Right atrium auricular region (tissue), 2 donors: ENCODE measurements at regions not wholly inside any gene's neighbourhood (a gene's known extent, or its start where the extent isn't known, plus 50 kb on each side); places are given as distances from the start of the nearest gene placed in this dataset.
"Not testable (repeated sequence)": the region's sequence is repeated elsewhere in the genome, so short reads cannot be mapped to it uniquely, and the experiment has no call there.

Experiments used
- DNase-seq: peaks from one replicate; pipeline ENCODE4 v3.0.0-alpha.2; 2019; ENCODE audit warnings: low spot score
- H3K27ac ChIP-seq, 2 donors: fragments of 200-600 bp; sonication (generic); 1 replicate in 1 of 2; 2 replicates in 1 of 2; pipeline ENCODE4 v1.5.1; 2016 to 2019
- H3K27me3 ChIP-seq, 2 donors: fragments of 200-600 bp; sonication (generic); one replicate each; pipeline versions ENCODE4 v1.5.1 to v1.6.0; 2017 to 2019
- H3K36me3 ChIP-seq: fragments of 200-600 bp; sonication (generic); one replicate; pipeline ENCODE4 v1.5.1; 2016
- H3K4me1 ChIP-seq, 2 donors: fragments of 200-600 bp; sonication (generic); one replicate each; pipeline versions ENCODE4 v1.5.1 to v1.6.0; 2017 to 2019
- H3K4me3 ChIP-seq, 2 donors: fragments of 200-600 bp; sonication (generic); 1 replicate in 1 of 2; 2 replicates in 1 of 2; pipeline ENCODE4 v1.5.1; 2017 to 2019; ENCODE audit warnings: mild to moderate bottlenecking in 1 of 2, moderate library complexity in 1 of 2
- H3K9me3 ChIP-seq, 2 donors: fragments of 200-600 bp; sonication (generic); one replicate each; pipeline ENCODE4 v1.5.1; 2019
- TF ChIP-seq, protein P1 (sequence below), 2 donors: fragments of 200-600 bp; sonication (generic); IDR thresholded peaks; one replicate each; pipeline ENCODE4 v1.5.1; 2019; ENCODE audit warnings: antibody characterized with exemption in 2 of 2

- DNase-seq: no peak
- Histone ChIP-seq H3K36me3 (no peaks in the 10 kb centered on the region), H3K27me3 (no peaks in the 10 kb centered on the region), H3K4me1 (no peaks in the 10 kb centered on the region), H3K27ac (no peak overlapping the region), H3K9me3 (no peaks in the 10 kb centered on the region), H3K4me3 (no peak overlapping the region)
- TF ChIP-seq, protein P1, sequence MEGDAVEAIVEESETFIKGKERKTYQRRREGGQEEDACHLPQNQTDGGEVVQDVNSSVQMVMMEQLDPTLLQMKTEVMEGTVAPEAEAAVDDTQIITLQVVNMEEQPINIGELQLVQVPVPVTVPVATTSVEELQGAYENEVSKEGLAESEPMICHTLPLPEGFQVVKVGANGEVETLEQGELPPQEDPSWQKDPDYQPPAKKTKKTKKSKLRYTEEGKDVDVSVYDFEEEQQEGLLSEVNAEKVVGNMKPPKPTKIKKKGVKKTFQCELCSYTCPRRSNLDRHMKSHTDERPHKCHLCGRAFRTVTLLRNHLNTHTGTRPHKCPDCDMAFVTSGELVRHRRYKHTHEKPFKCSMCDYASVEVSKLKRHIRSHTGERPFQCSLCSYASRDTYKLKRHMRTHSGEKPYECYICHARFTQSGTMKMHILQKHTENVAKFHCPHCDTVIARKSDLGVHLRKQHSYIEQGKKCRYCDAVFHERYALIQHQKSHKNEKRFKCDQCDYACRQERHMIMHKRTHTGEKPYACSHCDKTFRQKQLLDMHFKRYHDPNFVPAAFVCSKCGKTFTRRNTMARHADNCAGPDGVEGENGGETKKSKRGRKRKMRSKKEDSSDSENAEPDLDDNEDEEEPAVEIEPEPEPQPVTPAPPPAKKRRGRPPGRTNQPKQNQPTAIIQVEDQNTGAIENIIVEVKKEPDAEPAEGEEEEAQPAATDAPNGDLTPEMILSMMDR (IDR thresholded peaks at IDR 0.05): no peak
These were observed 1365.3 kb downstream of the NCAM2 start for GRCh38 chr21:22363504-22363903.

GRCh38 chr21:22364163-22364562 is 1366.0 kb downstream of the NCAM2 start:
- Histone ChIP-seq H3K27me3 (no peaks in the 10 kb centered on the region), H3K27ac (no peak overlapping the region), H3K4me3 (no peak overlapping the region), H3K4me1 (no peaks in the 10 kb centered on the region), H3K36me3 (no peaks in the 10 kb centered on the region), H3K9me3 (no peaks in the 10 kb centered on the region)
- no peak for DNase-seq
- TF ChIP-seq, protein P1 (IDR thresholded peaks at IDR 0.05): no peak

GRCh38 chr21:22374218-22374969 is 1376.2 kb downstream of the NCAM2 start:
- Histone ChIP-seq H3K9me3 (no peaks in the 10 kb centered on the region), H3K4me1 (no peaks in the 10 kb centered on the region), H3K36me3 (no peaks in the 10 kb centered on the region), H3K4me3 (no peak overlapping the region), H3K27ac (no peak overlapping the region), H3K27me3 (no peaks in the 10 kb centered on the region)
- no peak for DNase-seq
- TF ChIP-seq, protein P1 (IDR thresholded peaks at IDR 0.05): no peak

DNA sequence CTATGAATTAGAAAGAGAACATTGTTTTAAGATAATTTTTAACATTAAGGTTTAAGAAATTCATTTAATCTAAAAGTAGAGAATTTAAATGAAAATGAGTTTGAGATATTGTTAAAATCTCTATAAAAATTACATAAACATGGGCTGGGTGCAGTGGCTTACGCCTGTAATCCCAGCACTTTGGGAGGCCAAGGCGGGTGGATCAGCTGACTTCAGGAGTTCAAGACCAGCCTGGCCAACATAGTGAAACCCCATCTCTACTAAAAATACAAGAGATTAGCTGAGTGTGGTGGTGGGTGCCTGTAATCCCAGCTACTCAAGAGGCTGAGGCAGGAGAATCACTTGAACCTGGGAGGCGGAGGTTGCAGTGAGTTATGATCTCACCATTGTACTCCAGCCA is 1379.6 kb downstream of the NCAM2 start:
- not testable (repeated sequence) for DNase-seq

DNA sequence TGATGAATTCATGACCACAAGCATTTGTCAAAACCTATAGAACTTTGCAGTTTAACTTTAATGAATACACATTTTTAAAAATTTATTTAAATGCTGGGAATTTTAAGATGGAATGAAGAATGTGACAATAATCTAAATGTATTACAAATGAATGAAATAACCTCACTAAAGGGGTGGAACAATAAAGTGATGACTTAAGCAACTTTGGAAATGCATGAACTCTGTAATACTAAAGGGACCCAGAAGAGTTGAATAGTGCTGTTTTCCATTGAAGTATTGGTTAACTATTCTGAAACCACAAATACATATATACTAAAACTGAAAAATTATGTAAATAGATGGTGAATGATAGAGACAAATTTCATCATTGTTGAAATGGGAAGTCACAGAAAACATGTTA is 1395.1 kb downstream of the NCAM2 start:
- Histone ChIP-seq H3K4me3 (no peak overlapping the region), H3K27ac (no peak overlapping the region), H3K4me1 (no peaks in the 10 kb centered on the region), H3K27me3 (no peaks in the 10 kb centered on the region), H3K9me3 (no peaks in the 10 kb centered on the region), H3K36me3 (no peaks in the 10 kb centered on the region)
- TF ChIP-seq, protein P1 (IDR thresholded peaks at IDR 0.05): no peak
- DNase-seq: no peak

More for the DNA sequence above, 1379.6 kb downstream of the NCAM2 start:
- H3K4me1 ChIP-seq, H3K27me3 ChIP-seq, H3K27ac ChIP-seq, H3K36me3 ChIP-seq, H3K4me3 ChIP-seq, H3K9me3 ChIP-seq: not testable (repeated sequence)

DNA sequence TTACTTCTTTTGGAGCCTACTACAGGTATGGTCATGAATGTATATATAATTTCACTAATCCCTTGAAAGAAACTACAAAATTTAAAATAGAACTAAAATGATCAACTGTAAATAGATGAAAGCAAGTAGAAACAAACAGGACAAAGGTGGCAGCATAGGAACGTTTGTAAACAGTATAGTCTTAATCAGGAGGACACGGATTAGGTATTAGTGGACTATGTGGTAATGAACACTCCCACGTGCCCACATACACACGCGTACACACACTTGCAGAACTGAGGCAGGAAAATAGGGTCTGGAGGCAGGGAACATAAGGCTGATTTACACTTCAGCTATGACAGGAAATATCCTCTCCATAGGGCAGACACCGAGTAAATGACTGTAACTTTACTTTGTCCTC is 1397.8 kb downstream of the NCAM2 start:
- Histone ChIP-seq H3K36me3 (no peaks in the 10 kb centered on the region), H3K27me3 (no peaks in the 10 kb centered on the region), H3K27ac (no peak overlapping the region), H3K9me3 (no peaks in the 10 kb centered on the region), H3K4me3 (no peak overlapping the region), H3K4me1 (no peaks in the 10 kb centered on the region)
- DNase-seq: no peak
- TF ChIP-seq, protein P1 (IDR thresholded peaks at IDR 0.05): no peak
